K562 (cell line): ENCODE measurements at regions not wholly inside any gene's neighbourhood (a gene's known extent, or its start where the extent isn't known, plus 50 kb on each side); places are given as distances from the start of the nearest gene placed in this dataset.

Experiments
- ATAC-seq: fragments of 200-7000 bp; cut with Tn5 transposase; 3 replicates; pipeline ENCODE4 v1.9.1; 2020; ENCODE audit warnings: moderate library complexity
- BruUV-seq: library from RNA; stranded (reverse); fragments of 400-500 nt; replicated peaks from 2 replicates; lab custom pipeline; 2021; lab: Mats Ljungman, UMichigan
- CTCF ChIA-PET: fragments of 300-600 bp; formaldehyde crosslinking; extraction: SDS; loops from one replicate; lab custom pipeline; 2021; ENCODE audit warnings: low intra/inter-chr PET ratio; lab: Yijun Ruan, JAX
- POLR2A ChIA-PET: fragments of 300-600, 350-650 bp; sonication (Branson Sonifier 250); formaldehyde crosslinking; extraction: SDS; loops from one replicate; lab custom pipeline; 2021; ENCODE audit warnings: antibody characterized with exemption, inconsistent platforms; lab: Yijun Ruan, JAX
- DNase-seq, 4 experiments: peaks; one replicate each; pipeline versions ENCODE4 v3.0.0 to v3.0.0-alpha.2; 2011 to 2018; ENCODE audit warnings: low spot score in 3 of 4, mixed read lengths in 3 of 4; ENCODE audit errors: extremely low read depth in 1 of 4
- FAIRE-seq: peaks from 2 replicates; lab custom pipeline; 2011; peaks lifted over from hg19 to GRCh38; lab: Jason Lieb, UNC
- H2AFZ ChIP-seq: 2 replicates; pipeline ENCODE4 v1.6.0; 2011; ENCODE audit warnings: low read depth, low read length, control low read depth, inconsistent platforms
- H3K27ac ChIP-seq: fragments of 200-600 bp; 3 replicates; pipeline ENCODE4 v1.8.0; 2011; ENCODE audit warnings: low read depth, mild to moderate bottlenecking, control low read depth, inconsistent platforms, low read length, moderate library complexity, mixed read lengths; ENCODE audit errors: extremely low read depth
- H3K27me3 ChIP-seq, 2 experiments: fragments of 300-600 bp in 1 of 2; 2 replicates in 1 of 2; 3 replicates in 1 of 2; pipeline versions ENCODE4 v1.6.0 to v1.8.0; 2011; ENCODE audit warnings: inconsistent platforms in 2 of 2, low read length in 2 of 2, mild to moderate bottlenecking in 1 of 2, mixed read lengths in 1 of 2, moderate library complexity in 1 of 2; ENCODE audit not compliant: control insufficient read depth in 2 of 2, insufficient read depth in 2 of 2
- H3K36me3 ChIP-seq: fragments of 300-600 bp; 3 replicates; pipeline ENCODE4 v1.8.0; 2011; ENCODE audit warnings: mild to moderate bottlenecking, low read length, inconsistent platforms; ENCODE audit not compliant: control insufficient read depth, insufficient read depth
- H3K4me1 ChIP-seq, 2 experiments: fragments of 200-600 bp in 1 of 2; replicated peaks in 1 of 2; 2 replicates in 1 of 2; 3 replicates in 1 of 2; pipeline versions ENCODE4 v1.5.1 to v1.8.0; 2011; ENCODE audit warnings: inconsistent platforms in 2 of 2, low read length in 2 of 2, mild to moderate bottlenecking in 1 of 2, mixed read lengths in 1 of 2, moderate library complexity in 1 of 2; ENCODE audit not compliant: control insufficient read depth in 2 of 2, insufficient read depth in 2 of 2
- H3K4me2 ChIP-seq: 2 replicates; pipeline ENCODE4 v1.6.1; 2011; ENCODE audit warnings: low read length, control low read depth, inconsistent platforms, mixed read lengths; ENCODE audit not compliant: insufficient read depth
- H3K4me3 ChIP-seq: fragments of 200-600 bp; sonication (generic), shearing (Covaris generic); 2 replicates; pipeline ENCODE4 v1.5.1; 2016; ENCODE audit warnings: control low read depth, inconsistent platforms
- H3K79me2 ChIP-seq: fragments of 200-600 bp; 3 replicates; pipeline ENCODE4 v1.8.0; 2011; ENCODE audit warnings: low read length, inconsistent platforms; ENCODE audit not compliant: control insufficient read depth, insufficient read depth
- H3K9ac ChIP-seq, 2 experiments: 2 replicates each; pipeline versions ENCODE4 v1.6.0 to v1.6.1; 2011; ENCODE audit warnings: low read depth in 2 of 2, low read length in 2 of 2, control low read depth in 1 of 2, inconsistent platforms in 1 of 2, mild to moderate bottlenecking in 1 of 2, mixed read lengths in 1 of 2; ENCODE audit not compliant: insufficient read depth in 1 of 2
- H3K9me1 ChIP-seq: one replicate; pipeline ENCODE4 v1.6.0; 2011; ENCODE audit warnings: inconsistent platforms, mild to moderate bottlenecking, low read length, moderate library complexity; ENCODE audit not compliant: control insufficient read depth, insufficient read depth
- H3K9me3 ChIP-seq: replicated peaks from 2 replicates; pipeline ENCODE4 v1.5.1; 2011; ENCODE audit warnings: low read depth, low read length, inconsistent platforms; ENCODE audit not compliant: control insufficient read depth, insufficient read depth
- H4K20me1 ChIP-seq: replicated peaks from 2 replicates; pipeline ENCODE4 v1.6.1; 2011; ENCODE audit warnings: low read length, inconsistent platforms, mixed read lengths; ENCODE audit not compliant: control insufficient read depth, insufficient read depth
- DNMT1 ChIP-seq: fragments of 450-650 bp; IDR thresholded peaks from 2 replicates; pipeline ENCODE4 v1.6.1; 2016; ENCODE audit warnings: antibody characterized with exemption, mild to moderate bottlenecking
- HCFC1 ChIP-seq: IDR thresholded peaks from 2 replicates; pipeline ENCODE4 v1.6.1; 2012; ENCODE audit warnings: low read depth, low read length, improper control_type of control experiment
- MTA1 ChIP-seq: fragments of 450-650 bp; IDR thresholded peaks from 2 replicates; pipeline ENCODE4 v1.6.1; 2017; ENCODE audit warnings: borderline replicate concordance
- ZNF143 ChIP-seq: sonication (generic); formaldehyde crosslinking; IDR thresholded peaks from 2 replicates; pipeline ENCODE4 v1.9.0; 2022; ENCODE audit warnings: mild to moderate bottlenecking, missing genetic modification reagents
- WGBS: fragments of 100-300 bp; shearing (Covaris generic); methylation state at CpG from one replicate; pipeline ENCODE4 v1.1.6; 2016; ENCODE audit warnings: low coverage, mixed read lengths; ENCODE audit not compliant: insufficient coverage; ENCODE audit errors: missing lambda C conversion rate; 5-methylcytosine and 5-hydroxymethylcytosine counted together
- in situ Hi-C: fragments of 300-500 bp; cut with MboI; formaldehyde crosslinking; loops from 4 replicates; pipeline ENCODE4 v1.15.0; 2018; ENCODE audit warnings: inconsistent platforms, mixed read lengths
- intact Hi-C: fragments of 100-400 bp; cut with micrococcal nuclease; formaldehyde crosslinking; loops from 2 replicates; pipeline ENCODE4 v1.14.2; 2022
- TF ChIP-seq, protein P1 (sequence below): sonication (generic); formaldehyde crosslinking; IDR thresholded peaks from 2 replicates; pipeline ENCODE4 v1.8.0; 2023; ENCODE audit warnings: missing genetic modification reagents, mild to moderate bottlenecking, borderline replicate concordance

DNA sequence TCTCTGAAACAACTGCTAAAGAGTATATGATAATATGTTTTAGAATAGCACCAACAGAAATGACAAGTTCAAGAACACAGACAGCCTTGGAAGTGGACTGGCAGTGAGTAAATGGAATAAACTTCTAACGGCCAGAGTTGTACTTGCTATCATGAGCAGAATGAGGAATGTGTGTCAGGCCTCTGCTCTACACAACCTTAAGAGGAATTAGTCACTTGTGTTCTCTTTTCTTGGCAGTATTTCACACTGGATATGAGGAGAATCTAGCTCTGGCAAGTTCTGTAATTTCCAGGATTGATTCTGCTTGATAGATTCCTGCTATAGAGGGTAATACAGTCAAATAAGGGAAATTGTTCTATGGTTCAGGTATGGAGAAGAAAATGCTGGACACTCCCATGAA is 757.3 kb downstream of the EFNB2 start:
- no peak for TF ChIP-seq MTA1
- TF ChIP-seq, protein P1, sequence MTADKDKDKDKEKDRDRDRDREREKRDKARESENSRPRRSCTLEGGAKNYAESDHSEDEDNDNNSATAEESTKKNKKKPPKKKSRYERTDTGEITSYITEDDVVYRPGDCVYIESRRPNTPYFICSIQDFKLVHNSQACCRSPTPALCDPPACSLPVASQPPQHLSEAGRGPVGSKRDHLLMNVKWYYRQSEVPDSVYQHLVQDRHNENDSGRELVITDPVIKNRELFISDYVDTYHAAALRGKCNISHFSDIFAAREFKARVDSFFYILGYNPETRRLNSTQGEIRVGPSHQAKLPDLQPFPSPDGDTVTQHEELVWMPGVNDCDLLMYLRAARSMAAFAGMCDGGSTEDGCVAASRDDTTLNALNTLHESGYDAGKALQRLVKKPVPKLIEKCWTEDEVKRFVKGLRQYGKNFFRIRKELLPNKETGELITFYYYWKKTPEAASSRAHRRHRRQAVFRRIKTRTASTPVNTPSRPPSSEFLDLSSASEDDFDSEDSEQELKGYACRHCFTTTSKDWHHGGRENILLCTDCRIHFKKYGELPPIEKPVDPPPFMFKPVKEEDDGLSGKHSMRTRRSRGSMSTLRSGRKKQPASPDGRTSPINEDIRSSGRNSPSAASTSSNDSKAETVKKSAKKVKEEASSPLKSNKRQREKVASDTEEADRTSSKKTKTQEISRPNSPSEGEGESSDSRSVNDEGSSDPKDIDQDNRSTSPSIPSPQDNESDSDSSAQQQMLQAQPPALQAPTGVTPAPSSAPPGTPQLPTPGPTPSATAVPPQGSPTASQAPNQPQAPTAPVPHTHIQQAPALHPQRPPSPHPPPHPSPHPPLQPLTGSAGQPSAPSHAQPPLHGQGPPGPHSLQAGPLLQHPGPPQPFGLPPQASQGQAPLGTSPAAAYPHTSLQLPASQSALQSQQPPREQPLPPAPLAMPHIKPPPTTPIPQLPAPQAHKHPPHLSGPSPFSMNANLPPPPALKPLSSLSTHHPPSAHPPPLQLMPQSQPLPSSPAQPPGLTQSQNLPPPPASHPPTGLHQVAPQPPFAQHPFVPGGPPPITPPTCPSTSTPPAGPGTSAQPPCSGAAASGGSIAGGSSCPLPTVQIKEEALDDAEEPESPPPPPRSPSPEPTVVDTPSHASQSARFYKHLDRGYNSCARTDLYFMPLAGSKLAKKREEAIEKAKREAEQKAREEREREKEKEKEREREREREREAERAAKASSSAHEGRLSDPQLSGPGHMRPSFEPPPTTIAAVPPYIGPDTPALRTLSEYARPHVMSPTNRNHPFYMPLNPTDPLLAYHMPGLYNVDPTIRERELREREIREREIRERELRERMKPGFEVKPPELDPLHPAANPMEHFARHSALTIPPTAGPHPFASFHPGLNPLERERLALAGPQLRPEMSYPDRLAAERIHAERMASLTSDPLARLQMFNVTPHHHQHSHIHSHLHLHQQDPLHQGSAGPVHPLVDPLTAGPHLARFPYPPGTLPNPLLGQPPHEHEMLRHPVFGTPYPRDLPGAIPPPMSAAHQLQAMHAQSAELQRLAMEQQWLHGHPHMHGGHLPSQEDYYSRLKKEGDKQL (CRISPR knock-in tag), result no peak
- TF ChIP-seq ZNF143 (CRISPR knock-in tag), result no peak
- no peak for TF ChIP-seq DNMT1
- TF ChIP-seq HCFC1, result no peak
- H3K9me3 ChIP-seq, result no peaks in the 10 kb centered on the region
- H4K20me1 ChIP-seq, result no peaks in the 10 kb centered on the region
- H3K9ac ChIP-seq, result no peak overlapping the region
- in situ Hi-C loops, result no loop called here
- FAIRE-seq, result no peak
- H3K4me2 ChIP-seq, result no peak overlapping the region
- H2AFZ ChIP-seq, result no peak overlapping the region
- no peaks in the 10 kb centered on the region for H3K4me1 ChIP-seq
- ChIA-PET POLR2A (no interaction called here), CTCF (no interaction called here)
- WGBS, result 0% methylated on average over 1 of the region's 1 CpG
- ATAC-seq, result no peak
- no peaks in the 10 kb centered on the region for H3K27me3 ChIP-seq
- no peaks in the 10 kb centered on the region for H3K36me3 ChIP-seq
- no peak for DNase-seq
- H3K79me2 ChIP-seq, result no peaks in the 10 kb centered on the region
- no peak overlapping the region for H3K4me3 ChIP-seq
- no TSS peak for BruUV-seq
- H3K9me1 ChIP-seq, result no peaks in the 10 kb centered on the region
- intact Hi-C loops, result no loop called here
- no peak overlapping the region for H3K27ac ChIP-seq
